ENCODE measurements at regions not wholly inside any gene's neighbourhood (a gene's known extent, or its start where the extent isn't known, plus 50 kb on each side); places are given as distances from the start of the nearest gene placed in this dataset.

DNA sequence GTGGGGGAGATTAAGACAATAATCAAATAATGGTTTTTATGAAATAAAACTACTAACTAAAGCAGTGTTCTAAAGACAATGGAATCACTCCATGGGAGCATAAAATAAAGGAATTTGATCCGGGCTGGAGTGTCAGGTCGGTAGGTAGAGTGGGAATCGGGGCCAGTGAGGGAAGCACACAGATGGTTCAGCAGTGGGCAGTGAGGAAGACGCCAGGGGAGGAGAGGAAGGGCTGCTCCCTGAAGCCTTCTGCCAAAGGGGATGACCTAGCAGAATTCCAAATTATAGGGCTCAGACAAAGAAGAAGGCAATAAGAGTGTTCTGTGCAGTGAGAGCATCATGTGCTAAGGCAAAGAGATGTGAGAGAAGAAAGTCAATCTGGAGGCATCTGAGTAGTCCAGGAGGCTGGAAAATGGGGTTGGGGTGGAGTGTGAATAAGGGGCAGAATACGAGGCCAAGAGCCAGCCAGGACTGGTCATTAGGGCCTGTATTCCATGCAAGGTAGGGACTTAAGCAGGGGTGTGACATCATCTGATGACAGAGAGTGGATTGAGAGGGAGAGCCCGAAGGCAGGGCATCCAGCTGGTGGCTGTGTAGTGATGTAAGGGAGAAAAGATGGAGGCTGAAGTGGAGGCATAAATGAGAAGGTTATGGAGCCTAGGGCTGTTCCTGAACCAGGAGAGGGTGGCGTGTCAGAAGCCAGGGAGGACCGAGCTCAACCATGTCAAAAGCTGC is 137.6 kb downstream of the COPRS start:
- TF ChIP-seq EZH2 (optimal IDR thresholded peaks at IDR 0.05; ENCODE audit: low read depth, low read length), result no peak
- no peak for TF ChIP-seq CTCF (IDR thresholded peaks at IDR 0.05; ENCODE audit: low read length)
